ENCODE measurements at regions not wholly inside any gene's neighbourhood (a gene's known extent, or its start where the extent isn't known, plus 50 kb on each side); places are given as distances from the start of the nearest gene placed in this dataset.

GRCh38 chr10:108663587-108663986 lies 1259.7 kb downstream of the XPNPEP1 start:
- no peaks in the 10 kb centered on the region for H3K27me3 ChIP-seq (ENCODE audit: control insufficient read depth, insufficient read depth, low read length)
- no CpG with 5 or more reads among the region's 1 CpG for WGBS (ENCODE audit: insufficient coverage, insufficient read length)
- no peaks in the 10 kb centered on the region for H3K4me1 ChIP-seq (ENCODE audit: control insufficient read depth, insufficient read depth, low read length)

GRCh38 chr10:108662975-108663374 lies 1260.3 kb downstream of the XPNPEP1 start:
- H3K9me3 ChIP-seq (ENCODE audit: control insufficient read depth, insufficient read depth, low read length): no peaks in the 10 kb centered on the region; the same call in 1 of the 2 replicates
- H3K27ac ChIP-seq (ENCODE audit: low read length): no peak overlapping the region
- no peaks in the 10 kb centered on the region for H3K27me3 ChIP-seq (ENCODE audit: control insufficient read depth, insufficient read depth, low read length)
- DNase-seq (ENCODE audit: low read depth, low spot score): no peak
- no CpG with 5 or more reads among the region's 2 CpGs for WGBS (ENCODE audit: insufficient coverage, insufficient read length)
- no peak overlapping the region for H3K4me3 ChIP-seq (ENCODE audit: low read length)
- no peaks in the 10 kb centered on the region for H3K4me1 ChIP-seq (ENCODE audit: control insufficient read depth, insufficient read depth, low read length)
- no peaks in the 10 kb centered on the region for H3K36me3 ChIP-seq (ENCODE audit: control insufficient read depth, insufficient read depth, low read length)

More at GRCh38 chr10:108663587-108663986, 1259.7 kb downstream of the XPNPEP1 start:
- no peaks in the 10 kb centered on the region for H3K36me3 ChIP-seq (ENCODE audit: control insufficient read depth, insufficient read depth, low read length)
- H3K9me3 ChIP-seq (ENCODE audit: control insufficient read depth, insufficient read depth, low read length): no peaks in the 10 kb centered on the region; the same call in 1 of the 2 replicates
- H3K27ac ChIP-seq (ENCODE audit: low read length): no peak overlapping the region
- no peak for DNase-seq (ENCODE audit: low read depth, low spot score)
- no peak overlapping the region for H3K4me3 ChIP-seq (ENCODE audit: low read length)

- no peak overlapping the region for H3K27ac ChIP-seq (ENCODE audit: low read length)
- H3K27me3 ChIP-seq (ENCODE audit: control insufficient read depth, insufficient read depth, low read length): no peaks in the 10 kb centered on the region
- H3K4me1 ChIP-seq (ENCODE audit: control insufficient read depth, insufficient read depth, low read length): no peaks in the 10 kb centered on the region
- H3K36me3 ChIP-seq (ENCODE audit: control insufficient read depth, insufficient read depth, low read length): no peaks in the 10 kb centered on the region
- no peak for DNase-seq (ENCODE audit: low read depth, low spot score)
- WGBS (ENCODE audit: insufficient coverage, insufficient read length): no CpG with 5 or more reads among the region's 4 CpGs
- no peaks in the 10 kb centered on the region for H3K9me3 ChIP-seq (ENCODE audit: control insufficient read depth, insufficient read depth, low read length)
- no peak overlapping the region for H3K4me3 ChIP-seq (ENCODE audit: low read length)
These were observed 1268.3 kb downstream of the XPNPEP1 start for GRCh38 chr10:108655057-108655456.

GRCh38 chr10:108653531-108653930 lies 1269.8 kb downstream of the XPNPEP1 start:
- H3K9me3 ChIP-seq (ENCODE audit: control insufficient read depth, insufficient read depth, low read length): no peaks in the 10 kb centered on the region
- H3K27me3 ChIP-seq (ENCODE audit: control insufficient read depth, insufficient read depth, low read length): no peaks in the 10 kb centered on the region
- no peaks in the 10 kb centered on the region for H3K36me3 ChIP-seq (ENCODE audit: control insufficient read depth, insufficient read depth, low read length)
- H3K4me1 ChIP-seq (ENCODE audit: control insufficient read depth, insufficient read depth, low read length): no peaks in the 10 kb centered on the region
- H3K27ac ChIP-seq (ENCODE audit: low read length): no peak overlapping the region
- no peak overlapping the region for H3K4me3 ChIP-seq (ENCODE audit: low read length)
- no peak for DNase-seq (ENCODE audit: low read depth, low spot score)
- WGBS (ENCODE audit: insufficient coverage, insufficient read length): no CpG with 5 or more reads among the region's 6 CpGs

GRCh38 chr10:108639010-108639409 lies 1284.3 kb downstream of the XPNPEP1 start:
- H3K4me3 ChIP-seq (ENCODE audit: low read length): no peak overlapping the region
- no peaks in the 10 kb centered on the region for H3K4me1 ChIP-seq (ENCODE audit: control insufficient read depth, insufficient read depth, low read length)
- no peak overlapping the region for H3K27ac ChIP-seq (ENCODE audit: low read length)
- no peak for DNase-seq (ENCODE audit: low read depth, low spot score)
- H3K9me3 ChIP-seq (ENCODE audit: control insufficient read depth, insufficient read depth, low read length): peaks cover 1% of the 10 kb centered on the region; the same call in 1 of the 2 replicates
- WGBS (ENCODE audit: insufficient coverage, insufficient read length): no CpG with 5 or more reads among the region's 5 CpGs
- no peaks in the 10 kb centered on the region for H3K27me3 ChIP-seq (ENCODE audit: control insufficient read depth, insufficient read depth, low read length)
- no peaks in the 10 kb centered on the region for H3K36me3 ChIP-seq (ENCODE audit: control insufficient read depth, insufficient read depth, low read length)

DNA sequence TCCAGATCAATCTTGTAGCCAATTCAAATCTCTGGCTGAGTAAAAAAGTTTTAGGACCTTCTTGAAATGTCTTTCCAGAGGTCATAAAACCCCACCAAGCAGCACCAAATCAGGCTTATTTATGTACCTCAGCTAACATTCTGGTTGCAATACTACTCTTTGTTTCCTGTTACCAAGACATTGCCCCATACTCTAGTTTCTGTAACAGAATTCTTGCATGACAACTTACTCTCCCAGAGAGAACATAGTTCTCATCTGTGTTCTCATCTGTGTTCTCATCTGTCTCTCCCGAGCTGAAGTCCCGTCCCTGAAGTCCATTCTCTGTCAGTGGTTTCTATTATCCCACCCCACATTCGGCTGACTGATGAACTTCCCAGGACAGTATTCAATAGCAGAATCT lies 1285.1 kb downstream of the XPNPEP1 start:
- H3K4me1 ChIP-seq (ENCODE audit: control insufficient read depth, insufficient read depth, low read length): no peaks in the 10 kb centered on the region
- no peak overlapping the region for H3K27ac ChIP-seq (ENCODE audit: low read length)
- peaks cover 1% of the 10 kb centered on the region; the same call in 1 of the 2 replicates for H3K9me3 ChIP-seq (ENCODE audit: control insufficient read depth, insufficient read depth, low read length)
- no CpG with 5 or more reads among the region's 3 CpGs for WGBS (ENCODE audit: insufficient coverage, insufficient read length)
- no peaks in the 10 kb centered on the region for H3K36me3 ChIP-seq (ENCODE audit: control insufficient read depth, insufficient read depth, low read length)
- H3K4me3 ChIP-seq (ENCODE audit: low read length): no peak overlapping the region
- no peak for DNase-seq (ENCODE audit: low read depth, low spot score)
- H3K27me3 ChIP-seq (ENCODE audit: control insufficient read depth, insufficient read depth, low read length): no peaks in the 10 kb centered on the region

DNA sequence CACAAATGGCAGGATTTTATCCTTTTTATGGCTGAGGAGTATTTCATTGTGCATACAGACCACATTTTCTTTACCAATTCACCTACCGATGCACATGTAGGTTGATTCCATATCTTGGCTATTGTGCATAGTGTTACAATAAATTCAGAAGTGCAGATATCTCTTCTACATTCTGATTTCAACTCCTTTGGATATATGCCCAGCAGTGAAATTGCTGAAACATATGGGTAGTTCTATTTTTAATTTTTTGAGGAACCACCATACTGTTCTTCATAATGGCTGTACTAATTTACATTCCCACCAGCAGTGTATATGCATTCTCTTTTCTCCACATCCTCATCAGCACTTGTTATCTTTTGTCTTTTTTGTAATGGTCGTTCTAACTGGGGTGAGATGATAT lies 1290.3 kb downstream of the XPNPEP1 start:
- no peak for DNase-seq (ENCODE audit: low read depth, low spot score)
- Histone ChIP-seq H3K4me1 (ENCODE audit: control insufficient read depth, insufficient read depth, low read length) (no peaks in the 10 kb centered on the region), H3K4me3 (ENCODE audit: low read length) (no peak overlapping the region), H3K9me3 (ENCODE audit: control insufficient read depth, insufficient read depth, low read length) (no peaks in the 10 kb centered on the region; the same call in 1 of the 2 replicates), H3K36me3 (ENCODE audit: control insufficient read depth, insufficient read depth, low read length) (no peaks in the 10 kb centered on the region), H3K27ac (ENCODE audit: low read length) (no peak overlapping the region), H3K27me3 (ENCODE audit: control insufficient read depth, insufficient read depth, low read length) (no peaks in the 10 kb centered on the region)
- WGBS (ENCODE audit: insufficient coverage, insufficient read length): no CpG with 5 or more reads among the region's 2 CpGs

DNA sequence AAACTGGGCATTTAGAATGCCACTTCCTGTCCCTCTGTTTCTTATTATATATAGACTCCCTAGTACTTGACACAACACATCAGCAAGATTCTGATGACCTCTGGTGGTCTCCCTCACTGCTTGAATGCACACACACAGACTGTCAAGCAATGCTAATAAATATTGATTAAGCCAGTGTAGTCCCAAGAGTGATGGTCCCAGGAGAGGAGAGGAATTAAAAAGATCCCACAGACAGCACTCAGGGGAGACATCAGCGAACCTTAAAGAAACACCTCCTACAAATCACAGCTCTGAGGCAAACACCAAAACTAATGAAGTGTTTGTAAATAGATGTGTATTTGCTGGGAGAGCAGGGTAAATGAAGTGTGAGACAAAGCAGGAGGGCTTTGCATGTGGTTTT lies 1291.2 kb downstream of the XPNPEP1 start:
- no peaks in the 10 kb centered on the region; the same call in 1 of the 2 replicates for H3K9me3 ChIP-seq (ENCODE audit: control insufficient read depth, insufficient read depth, low read length)
- no peaks in the 10 kb centered on the region for H3K36me3 ChIP-seq (ENCODE audit: control insufficient read depth, insufficient read depth, low read length)
- H3K4me3 ChIP-seq (ENCODE audit: low read length): no peak overlapping the region
- no peaks in the 10 kb centered on the region for H3K27me3 ChIP-seq (ENCODE audit: control insufficient read depth, insufficient read depth, low read length)
- no peak overlapping the region for H3K27ac ChIP-seq (ENCODE audit: low read length)
- WGBS (ENCODE audit: insufficient coverage, insufficient read length): no CpG with 5 or more reads among the region's 1 CpG
- DNase-seq (ENCODE audit: low read depth, low spot score): no peak
- no peaks in the 10 kb centered on the region for H3K4me1 ChIP-seq (ENCODE audit: control insufficient read depth, insufficient read depth, low read length)

DNA sequence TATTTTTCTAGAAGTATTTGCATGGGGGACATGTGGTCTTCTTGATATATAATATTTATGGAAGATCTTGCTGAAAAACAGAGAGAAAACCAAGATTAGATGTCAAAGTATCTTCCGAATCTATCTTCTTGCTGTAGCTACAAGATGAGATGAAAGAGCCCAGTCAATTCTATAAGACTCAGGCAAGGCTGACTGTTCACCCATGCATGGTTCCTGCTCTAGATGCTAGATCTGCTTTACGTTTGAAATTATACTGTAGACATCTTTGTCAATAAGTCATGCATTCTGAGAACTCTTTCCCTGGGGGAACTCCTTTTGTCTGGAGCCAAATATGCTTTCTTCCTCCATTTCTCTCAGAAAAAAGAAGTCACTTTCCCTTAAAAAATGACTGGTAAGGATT lies 1292.0 kb downstream of the XPNPEP1 start:
- H3K27ac ChIP-seq (ENCODE audit: low read length): no peak overlapping the region
- no peaks in the 10 kb centered on the region for H3K27me3 ChIP-seq (ENCODE audit: control insufficient read depth, insufficient read depth, low read length)
- H3K9me3 ChIP-seq (ENCODE audit: control insufficient read depth, insufficient read depth, low read length): no peaks in the 10 kb centered on the region; the same call in 1 of the 2 replicates
- no peak for DNase-seq (ENCODE audit: low read depth, low spot score)
- no CpG with 5 or more reads among the region's 2 CpGs for WGBS (ENCODE audit: insufficient coverage, insufficient read length)
- H3K36me3 ChIP-seq (ENCODE audit: control insufficient read depth, insufficient read depth, low read length): no peaks in the 10 kb centered on the region
- H3K4me1 ChIP-seq (ENCODE audit: control insufficient read depth, insufficient read depth, low read length): no peaks in the 10 kb centered on the region
- no peak overlapping the region for H3K4me3 ChIP-seq (ENCODE audit: low read length)

DNA sequence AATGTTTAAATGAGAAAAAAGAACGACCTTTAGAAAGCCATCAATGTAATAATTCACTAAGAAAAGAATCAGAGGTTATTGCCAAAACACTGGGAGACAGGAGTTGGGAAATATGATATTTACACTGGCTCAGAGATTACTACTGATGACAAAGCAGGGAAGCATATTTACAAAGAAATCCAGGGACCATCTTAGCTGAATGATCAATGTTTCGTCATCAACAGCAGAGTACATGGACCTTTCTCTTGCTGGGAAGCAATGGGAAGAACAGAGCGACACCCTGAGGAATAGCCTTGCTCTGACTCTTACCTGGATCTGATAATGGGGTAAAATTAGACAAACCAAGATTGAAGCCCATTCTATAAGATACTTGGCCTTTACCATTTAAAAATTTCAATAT lies 1293.5 kb downstream of the XPNPEP1 start:
- Histone ChIP-seq H3K9me3 (ENCODE audit: control insufficient read depth, insufficient read depth, low read length) (no peaks in the 10 kb centered on the region; the same call in 1 of the 2 replicates), H3K36me3 (ENCODE audit: control insufficient read depth, insufficient read depth, low read length) (no peaks in the 10 kb centered on the region), H3K27ac (ENCODE audit: low read length) (no peak overlapping the region), H3K4me3 (ENCODE audit: low read length) (no peak overlapping the region), H3K4me1 (ENCODE audit: control insufficient read depth, insufficient read depth, low read length) (no peaks in the 10 kb centered on the region), H3K27me3 (ENCODE audit: control insufficient read depth, insufficient read depth, low read length) (no peaks in the 10 kb centered on the region)
- WGBS (ENCODE audit: insufficient coverage, insufficient read length): no CpG with 5 or more reads among the region's 3 CpGs
- no peak for DNase-seq (ENCODE audit: low read depth, low spot score)

DNA sequence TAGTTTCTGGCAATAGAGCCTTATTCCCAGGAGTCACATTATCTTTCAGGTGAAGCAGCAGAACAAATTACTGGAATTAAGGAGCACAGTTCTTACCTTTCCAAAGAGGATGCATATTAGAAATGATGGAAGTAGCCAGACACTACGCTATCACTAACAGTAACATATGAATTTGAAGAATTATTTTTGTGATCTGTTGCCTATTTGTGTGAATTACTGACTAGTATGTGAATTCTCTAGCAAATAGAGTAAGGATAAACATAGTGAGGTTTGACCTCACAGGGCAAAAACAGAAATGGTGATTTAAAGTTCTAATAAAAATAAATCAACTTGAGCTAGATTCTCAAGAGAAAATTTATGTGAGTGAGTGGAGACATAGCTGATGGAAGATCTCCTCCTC lies 1299.3 kb downstream of the XPNPEP1 start:
- no CpG with 5 or more reads among the region's 1 CpG for WGBS (ENCODE audit: insufficient coverage, insufficient read length)

More for the DNA sequence above, 1299.3 kb downstream of the XPNPEP1 start:
- DNase-seq (ENCODE audit: low read depth, low spot score): no peak
- Histone ChIP-seq H3K27me3 (ENCODE audit: control insufficient read depth, insufficient read depth, low read length) (no peaks in the 10 kb centered on the region), H3K36me3 (ENCODE audit: control insufficient read depth, insufficient read depth, low read length) (no peaks in the 10 kb centered on the region), H3K4me1 (ENCODE audit: control insufficient read depth, insufficient read depth, low read length) (no peaks in the 10 kb centered on the region), H3K9me3 (ENCODE audit: control insufficient read depth, insufficient read depth, low read length) (no peaks in the 10 kb centered on the region; the same call in 1 of the 2 replicates), H3K27ac (ENCODE audit: low read length) (no peak overlapping the region), H3K4me3 (ENCODE audit: low read length) (no peak overlapping the region)
